C4-2B (cell line): ENCODE measurements at regions not wholly inside any gene's neighbourhood (a gene's known extent, or its start where the extent isn't known, plus 50 kb on each side); places are given as distances from the start of the nearest gene placed in this dataset.

Source experiments
- H3K27ac ChIP-seq: fragments of 450-650 bp; 2 replicates; pipeline ENCODE4 v1.5.1; 2017
- ZFX ChIP-seq: fragments of 450-650 bp; IDR thresholded peaks from 2 replicates; pipeline ENCODE4 v1.6.1; 2017
- TF ChIP-seq, protein P1 (sequence below): fragments of 450-650 bp; conservative IDR thresholded peaks from 2 replicates; pipeline ENCODE4 v1.5.1; 2017; ENCODE audit warnings: mild to moderate bottlenecking

- no peak overlapping the region for H3K27ac ChIP-seq
- TF ChIP-seq, protein P1, sequence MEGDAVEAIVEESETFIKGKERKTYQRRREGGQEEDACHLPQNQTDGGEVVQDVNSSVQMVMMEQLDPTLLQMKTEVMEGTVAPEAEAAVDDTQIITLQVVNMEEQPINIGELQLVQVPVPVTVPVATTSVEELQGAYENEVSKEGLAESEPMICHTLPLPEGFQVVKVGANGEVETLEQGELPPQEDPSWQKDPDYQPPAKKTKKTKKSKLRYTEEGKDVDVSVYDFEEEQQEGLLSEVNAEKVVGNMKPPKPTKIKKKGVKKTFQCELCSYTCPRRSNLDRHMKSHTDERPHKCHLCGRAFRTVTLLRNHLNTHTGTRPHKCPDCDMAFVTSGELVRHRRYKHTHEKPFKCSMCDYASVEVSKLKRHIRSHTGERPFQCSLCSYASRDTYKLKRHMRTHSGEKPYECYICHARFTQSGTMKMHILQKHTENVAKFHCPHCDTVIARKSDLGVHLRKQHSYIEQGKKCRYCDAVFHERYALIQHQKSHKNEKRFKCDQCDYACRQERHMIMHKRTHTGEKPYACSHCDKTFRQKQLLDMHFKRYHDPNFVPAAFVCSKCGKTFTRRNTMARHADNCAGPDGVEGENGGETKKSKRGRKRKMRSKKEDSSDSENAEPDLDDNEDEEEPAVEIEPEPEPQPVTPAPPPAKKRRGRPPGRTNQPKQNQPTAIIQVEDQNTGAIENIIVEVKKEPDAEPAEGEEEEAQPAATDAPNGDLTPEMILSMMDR: no peak
- TF ChIP-seq ZFX: no peak
Observed at GRCh38 chr2:238600506-238601432, 174.0 kb downstream of the ASB1 start.

DNA sequence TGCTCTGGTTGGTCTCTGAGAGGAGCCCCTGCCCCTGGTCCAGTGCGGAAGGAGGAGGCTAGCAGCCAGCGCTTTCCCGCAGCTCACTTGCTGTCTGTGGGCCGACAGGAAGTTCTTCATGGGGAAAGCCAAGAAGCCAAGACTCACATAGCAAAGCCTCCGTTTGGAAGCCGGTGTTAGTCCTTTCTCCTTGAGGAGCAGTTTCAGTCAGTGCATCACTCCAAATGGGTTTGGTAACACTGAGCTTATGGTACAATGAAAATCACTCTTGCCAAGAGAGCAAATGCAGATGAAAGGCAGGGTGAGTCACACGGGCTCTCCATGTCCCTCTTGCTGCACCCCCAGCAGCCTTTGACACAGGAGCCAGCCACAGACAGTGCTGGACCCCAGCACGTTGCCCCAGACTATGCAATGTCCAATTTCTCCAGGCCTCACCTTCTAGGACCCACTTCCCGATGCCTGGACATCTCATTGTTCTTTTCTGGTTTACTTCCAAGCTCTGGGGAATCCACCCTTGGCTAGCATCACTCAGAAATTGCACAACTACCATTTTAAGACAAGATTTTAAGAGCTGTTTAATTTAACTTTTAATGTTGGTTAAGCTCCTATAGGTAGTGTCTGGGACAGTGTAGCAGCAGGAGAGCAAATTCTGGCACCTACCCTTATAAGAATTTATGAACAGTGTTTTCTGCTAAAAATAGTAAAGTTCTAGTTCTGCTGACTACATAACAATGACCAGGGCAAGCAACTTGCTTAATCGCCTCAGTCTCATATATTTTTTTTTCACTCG lies 174.9 kb downstream of the ASB1 start:
- H3K27ac ChIP-seq: no peak overlapping the region
- TF ChIP-seq, protein P1: no peak
- TF ChIP-seq ZFX: no peak

DNA sequence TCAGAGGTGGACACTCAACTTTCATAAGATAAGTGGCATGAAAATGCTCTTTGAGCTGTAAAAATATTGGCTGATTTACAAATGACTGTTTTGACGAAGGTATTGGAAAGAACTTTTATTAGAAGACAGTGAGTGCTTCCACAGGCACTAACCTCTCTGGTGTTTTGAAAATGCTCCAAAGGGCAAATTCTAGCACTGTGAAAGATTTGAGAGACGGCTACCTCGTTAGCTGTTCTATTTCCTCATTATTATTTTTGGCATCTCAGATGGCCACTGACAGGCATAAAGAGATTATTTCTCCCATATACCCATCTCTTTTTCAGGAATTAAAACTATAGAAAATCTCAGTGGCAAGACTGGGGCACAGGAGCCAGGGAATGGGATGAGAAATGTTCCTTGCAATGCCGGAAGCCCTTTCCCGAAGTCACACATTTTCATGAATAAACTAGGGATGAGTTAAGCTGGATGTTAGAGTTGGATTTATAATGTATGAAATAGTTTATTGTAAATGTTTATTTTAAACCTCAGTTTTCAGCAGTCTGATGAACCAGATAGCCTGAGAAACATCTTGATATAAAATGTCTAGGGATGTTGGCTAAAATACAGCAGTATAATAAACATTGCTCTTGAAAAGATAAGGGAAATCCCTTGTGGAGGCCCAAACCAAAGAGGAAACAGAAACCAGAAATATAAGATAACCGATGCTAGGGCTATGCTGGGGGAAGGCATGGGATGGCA lies 175.7 kb downstream of the ASB1 start:
- no peak overlapping the region for H3K27ac ChIP-seq
- TF ChIP-seq ZFX: no peak
- TF ChIP-seq, protein P1: no peak

DNA sequence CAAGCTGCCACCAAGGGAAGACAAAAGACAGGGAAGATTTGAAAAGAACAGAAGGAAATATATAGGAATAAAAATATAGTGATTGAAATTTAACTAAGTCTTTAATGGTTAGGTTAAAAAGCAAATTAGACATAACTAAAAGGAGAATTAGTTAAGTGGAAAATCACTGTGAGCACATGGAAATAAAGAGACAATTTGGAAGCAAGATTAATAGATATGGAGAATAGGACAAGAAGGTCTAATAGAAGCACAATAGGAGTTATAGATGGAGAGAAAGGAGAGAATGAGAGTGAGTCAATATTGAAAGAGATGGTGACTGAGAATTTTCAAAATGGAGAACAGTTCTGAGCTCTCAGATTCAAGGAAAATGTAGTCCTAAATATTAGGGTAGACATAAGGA lies 176.9 kb downstream of the ASB1 start:
- H3K27ac ChIP-seq: no peak overlapping the region
- TF ChIP-seq, protein P1: no peak
- no peak for TF ChIP-seq ZFX

DNA sequence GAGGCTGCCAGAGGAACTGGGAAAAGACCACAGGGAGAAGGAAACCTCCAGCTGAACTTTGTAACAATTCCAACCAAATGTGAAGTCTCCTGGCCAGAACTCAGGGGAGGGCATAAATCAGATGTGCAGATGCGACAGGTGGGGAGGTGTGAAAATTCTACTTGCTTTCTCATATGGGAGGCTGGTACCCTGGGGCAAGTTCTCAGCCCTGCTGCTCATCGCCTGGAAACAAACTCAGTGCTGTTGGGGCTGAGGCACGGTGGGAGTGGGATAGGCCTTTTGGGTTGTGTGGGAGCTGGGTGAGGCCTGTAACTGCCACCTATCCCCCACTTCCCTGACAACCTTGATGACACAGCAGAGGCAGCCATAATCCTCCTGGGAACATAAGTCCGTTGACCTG lies 179.6 kb downstream of the ASB1 start:
- H3K27ac ChIP-seq: no peak overlapping the region
- no peak for TF ChIP-seq ZFX
- TF ChIP-seq, protein P1: no peak

- TF ChIP-seq ZFX: no peak
- TF ChIP-seq, protein P1: no peak
- H3K27ac ChIP-seq: no peak overlapping the region
Observed at GRCh38 chr2:238613610-238614009, 186.9 kb downstream of the ASB1 start.
